HG03521 (cell line): ENCODE measurements at regions not wholly inside any gene's neighbourhood (a gene's known extent, or its start where the extent isn't known, plus 50 kb on each side); places are given as distances from the start of the nearest gene placed in this dataset.
"Not testable (repeated sequence)": the region's sequence is repeated elsewhere in the genome, so short reads cannot be mapped to it uniquely, and the experiment has no call there.

Experiments
- ATAC-seq: cut with Tn5 transposase; IDR thresholded peaks from one replicate; pipeline ENCODE4 v1.9.1; 2021; ENCODE audit warnings: mild to moderate bottlenecking, moderate library complexity; ENCODE audit not compliant: unreplicated experiment

DNA sequence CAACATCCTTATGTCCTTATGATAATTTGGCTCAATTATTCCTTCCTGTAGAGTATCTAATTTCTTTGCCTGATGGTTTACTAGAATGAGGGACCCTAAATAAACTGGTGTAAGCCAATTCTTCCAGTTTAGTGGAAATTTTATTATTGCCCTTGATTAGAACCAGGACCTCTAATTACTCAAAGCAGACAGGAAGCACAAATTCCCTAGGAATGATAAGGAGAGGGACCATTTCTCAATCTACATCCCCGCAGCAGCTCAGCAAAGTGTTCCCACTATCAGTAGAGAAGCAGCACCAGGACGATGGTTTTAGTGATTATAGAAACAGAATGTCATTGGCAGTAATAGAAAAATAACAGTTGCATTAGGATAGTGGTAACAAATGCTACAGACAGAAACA lies 97.1 kb downstream of the PLPPR4 start:
- no peak for ATAC-seq

DNA sequence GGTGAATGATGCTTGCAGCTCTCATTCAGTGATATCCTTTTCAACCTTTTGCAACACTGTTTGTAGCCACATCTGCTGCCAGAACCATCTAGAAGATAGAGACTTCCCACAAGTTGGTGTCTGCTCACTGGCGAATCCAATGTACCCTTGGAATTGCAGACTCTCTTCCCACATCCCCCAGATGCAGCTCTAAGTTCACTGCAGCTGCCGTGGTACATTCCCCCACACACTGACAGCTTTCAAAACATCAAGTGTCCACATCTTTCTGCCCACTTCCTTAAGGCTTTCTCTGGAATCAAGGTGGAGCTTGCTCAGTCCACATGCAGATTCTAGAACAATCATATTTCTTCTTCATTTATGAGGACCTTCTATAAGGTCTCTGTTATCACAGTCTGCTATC lies 99.2 kb downstream of the PLPPR4 start:
- ATAC-seq = no peak

DNA sequence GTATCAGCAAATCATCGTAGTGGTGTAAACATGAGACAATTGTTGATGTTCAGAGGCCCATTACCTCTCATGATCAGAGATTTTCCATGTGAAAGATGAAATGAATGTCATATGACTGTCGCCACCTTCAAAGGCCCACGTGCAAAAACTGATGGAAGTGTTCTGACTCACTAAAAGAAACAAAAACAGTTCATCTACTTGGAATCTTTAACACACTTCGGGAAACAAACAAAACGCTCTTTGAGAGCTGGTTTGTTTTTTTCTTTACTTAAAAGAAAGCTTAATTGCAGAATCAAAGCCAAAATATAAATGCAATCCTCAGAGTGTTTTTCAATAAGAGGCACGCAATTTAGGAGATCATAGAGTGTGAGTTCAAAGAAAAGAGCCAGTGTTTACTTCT lies 100.8 kb downstream of the PLPPR4 start:
- no peak for ATAC-seq

DNA sequence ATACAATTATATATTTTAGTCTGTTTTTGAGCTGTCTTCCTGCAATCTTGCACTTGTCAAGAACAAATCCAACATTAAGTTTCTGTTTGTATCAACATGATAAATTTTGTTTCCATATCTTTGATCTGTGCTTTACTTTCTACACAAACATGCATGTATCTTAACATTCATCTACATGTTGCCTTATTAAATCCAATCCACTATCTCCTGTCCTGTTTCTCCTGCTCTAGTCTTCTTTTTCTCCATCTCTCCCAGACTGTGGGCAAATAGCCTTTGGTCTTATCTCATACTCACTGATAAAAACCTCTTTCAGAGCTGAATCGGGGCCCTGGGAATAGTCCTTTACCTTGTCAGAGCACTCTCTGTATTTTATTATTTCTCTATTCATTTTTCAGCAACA lies 101.3 kb downstream of the PLPPR4 start:
- no peak for ATAC-seq

GRCh38 chr1:99369154-99369553 lies 104.9 kb downstream of the PLPPR4 start:
- ATAC-seq = no peak

GRCh38 chr1:99370476-99370875 lies 106.2 kb downstream of the PLPPR4 start:
- no peak for ATAC-seq

DNA sequence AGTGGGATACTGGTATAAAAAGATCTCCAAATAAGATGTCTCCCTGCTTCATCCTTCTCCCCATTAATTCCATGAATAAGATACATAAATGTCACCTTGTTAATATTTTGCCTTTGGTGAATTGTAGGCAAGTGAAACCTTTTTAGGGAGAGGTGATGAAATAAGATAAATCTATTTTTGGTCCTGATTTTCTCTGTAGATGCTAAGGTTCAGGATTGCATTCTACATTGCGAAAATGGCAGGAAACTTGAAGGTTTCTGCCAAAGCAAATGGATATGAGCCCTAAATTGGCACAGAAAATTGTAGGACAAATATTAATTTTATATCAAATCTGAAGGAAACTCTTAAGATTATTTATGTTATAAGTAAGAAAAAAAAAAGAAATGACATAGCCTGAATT lies 107.1 kb downstream of the PLPPR4 start:
- ATAC-seq = no peak

DNA sequence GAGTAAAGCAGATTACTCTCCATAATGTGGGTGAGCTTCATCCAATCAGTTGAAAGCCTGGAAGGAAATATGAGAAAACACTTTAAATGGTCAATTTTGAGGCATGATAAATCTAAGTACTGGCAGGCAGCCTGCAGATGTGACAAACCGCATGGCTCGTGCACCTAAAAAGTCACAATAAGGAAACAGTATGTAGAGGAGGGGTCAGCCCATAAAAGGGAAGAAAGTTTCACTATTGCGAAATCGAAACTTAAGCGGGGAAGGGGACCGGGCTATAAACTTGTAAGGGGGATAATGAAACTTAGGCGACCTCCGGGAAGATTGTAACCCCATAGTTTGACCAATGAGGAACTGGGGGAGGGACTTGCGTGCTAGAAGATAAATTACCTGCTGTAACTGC lies 109.8 kb downstream of the PLPPR4 start:
- ATAC-seq = no peak

- ATAC-seq = not testable (repeated sequence)
Measured at GRCh38 chr1:99374693-99375092, 110.4 kb downstream of the PLPPR4 start.

DNA sequence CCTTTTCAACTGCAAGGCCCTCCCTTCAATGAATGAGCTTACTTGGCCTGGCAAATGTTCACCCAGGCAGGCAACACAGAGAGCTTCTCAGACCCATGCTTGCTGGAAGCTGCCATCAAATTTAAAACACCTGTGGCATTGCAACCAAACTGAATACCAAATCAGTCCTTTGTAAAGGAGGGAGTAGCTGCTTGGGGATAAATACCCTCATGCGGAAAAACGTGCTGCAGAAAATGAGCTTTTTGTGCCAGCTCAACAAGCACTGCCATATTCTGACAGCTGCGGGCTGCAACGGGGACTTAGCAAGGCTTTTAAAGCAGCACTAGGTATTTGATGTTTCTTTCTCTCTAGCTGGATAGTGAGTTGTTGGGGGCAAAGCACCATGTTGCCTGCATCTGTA lies 119.7 kb downstream of the PLPPR4 start:
- no peak for ATAC-seq

DNA sequence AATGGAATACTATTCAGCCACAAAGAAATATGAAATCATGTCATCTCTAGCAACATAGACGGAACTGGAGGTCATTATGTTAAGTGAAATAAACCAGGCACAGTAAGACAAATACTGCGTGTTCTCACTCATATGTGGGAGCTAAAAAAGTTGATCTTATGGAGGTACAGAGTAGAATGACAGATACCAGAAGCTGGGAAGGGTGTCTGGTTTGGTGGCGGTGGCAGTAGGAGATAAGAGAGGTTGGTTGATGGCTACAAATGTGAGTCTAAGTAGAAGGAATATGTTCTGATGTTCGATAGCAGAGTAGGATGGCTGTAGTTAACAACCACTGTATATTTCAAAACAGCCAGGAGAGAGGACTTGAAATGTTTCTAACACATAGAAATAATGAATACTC lies 121.6 kb downstream of the PLPPR4 start:
- ATAC-seq = no peak

GRCh38 chr1:99396389-99396788 lies 132.1 kb downstream of the PLPPR4 start:
- no peak for ATAC-seq

GRCh38 chr1:99397029-99397428 lies 132.7 kb downstream of the PLPPR4 start:
- ATAC-seq = no peak

DNA sequence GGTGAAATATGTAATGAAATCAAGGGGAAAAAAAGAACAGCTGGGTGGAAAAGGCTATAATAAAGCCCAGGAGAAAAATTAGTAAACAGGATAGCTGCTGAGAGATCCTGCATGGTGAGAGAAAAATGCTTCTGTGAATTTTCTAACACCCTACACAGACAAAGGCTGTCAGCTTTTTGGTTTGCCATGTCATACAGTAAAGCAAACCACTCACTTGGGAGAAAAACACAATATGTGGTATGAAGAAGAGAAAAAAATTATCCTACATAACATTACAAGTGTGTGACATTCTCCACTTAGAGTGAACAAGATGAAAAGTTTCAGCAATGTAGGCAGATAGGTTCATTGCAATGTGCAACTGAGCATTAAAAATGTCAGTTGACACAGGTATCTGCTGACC lies 133.6 kb downstream of the PLPPR4 start:
- no peak for ATAC-seq

GRCh38 chr1:99401556-99401955 lies 137.3 kb downstream of the PLPPR4 start:
- ATAC-seq = not testable (repeated sequence)

DNA sequence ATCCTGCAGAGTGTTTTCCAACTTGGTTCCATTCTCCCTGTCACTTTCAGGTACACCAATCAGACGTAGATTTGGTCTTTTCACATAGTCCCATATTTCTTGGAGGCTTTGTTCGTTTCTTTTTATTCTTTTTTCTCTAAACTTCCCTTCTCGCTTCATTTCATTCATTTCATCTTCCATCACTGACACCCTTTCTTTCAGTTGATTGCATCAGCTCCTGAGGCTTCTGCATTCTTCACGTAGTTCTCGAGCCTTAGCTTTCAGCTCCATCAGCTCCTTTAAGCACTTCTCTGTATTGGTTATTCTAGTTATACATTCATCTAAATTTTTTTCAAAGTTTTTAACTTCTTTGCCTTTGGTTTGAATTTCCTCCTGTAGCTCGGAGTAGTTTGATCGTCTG lies 140.1 kb downstream of the PLPPR4 start:
- ATAC-seq = not testable (repeated sequence)

DNA sequence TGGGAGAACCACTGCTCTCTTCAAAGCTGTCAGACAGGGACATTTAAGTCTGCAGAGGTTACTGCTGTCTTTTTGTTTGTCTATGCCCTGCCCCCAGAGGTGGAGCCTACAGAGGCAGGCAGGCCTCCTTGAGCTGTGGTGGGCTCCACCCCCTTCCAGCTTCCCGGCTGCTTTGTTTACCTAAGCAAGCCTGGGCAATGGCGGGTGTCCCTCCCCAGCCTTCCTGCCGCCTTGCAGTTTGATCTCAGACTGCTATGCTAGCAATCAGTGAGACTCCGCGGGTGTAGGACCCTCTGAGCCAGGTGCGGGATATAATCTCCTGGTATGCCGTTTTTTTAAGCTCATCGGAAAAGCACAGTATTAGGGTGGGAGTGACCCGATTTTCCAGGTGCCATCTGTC lies 141.0 kb downstream of the PLPPR4 start:
- ATAC-seq = not testable (repeated sequence)

DNA sequence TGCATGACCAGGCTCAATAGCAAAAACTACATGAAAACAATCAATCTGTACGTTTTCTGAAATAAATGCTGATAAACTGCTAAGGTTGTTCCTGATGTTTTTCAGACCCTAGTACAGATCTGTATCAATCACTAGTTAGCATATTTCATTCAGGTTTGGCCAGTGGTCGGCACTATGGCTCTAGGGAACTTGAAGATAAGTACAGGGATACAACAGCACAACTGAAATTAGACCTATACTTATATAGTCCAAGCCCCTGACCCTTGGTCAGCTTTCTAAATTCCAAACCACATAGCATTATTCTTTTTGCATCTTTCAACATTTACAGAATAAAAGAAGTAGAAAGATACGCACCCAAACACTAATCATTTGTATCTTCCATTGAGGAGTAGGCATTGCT lies 142.7 kb downstream of the PLPPR4 start:
- no peak for ATAC-seq

DNA sequence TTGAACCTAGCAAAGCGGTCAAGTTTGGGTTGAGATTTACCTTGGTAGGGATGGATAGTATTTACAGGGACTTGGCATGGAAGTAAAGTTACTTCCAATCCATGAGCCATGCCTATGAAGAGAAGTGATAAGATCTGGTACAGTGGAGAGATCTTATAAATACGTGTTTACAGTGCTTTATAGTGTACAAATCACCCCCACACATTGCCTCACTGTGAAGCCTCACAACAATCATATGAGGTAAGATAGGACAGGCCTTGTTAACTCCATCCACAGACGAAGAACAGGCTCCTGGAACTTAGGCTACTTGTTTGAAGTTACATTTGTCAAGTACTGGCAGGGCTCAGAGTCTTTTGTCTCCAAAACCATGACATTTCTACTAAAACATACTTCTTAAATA lies 159.8 kb downstream of the PLPPR4 start:
- ATAC-seq = no peak

- no peak for ATAC-seq
Measured at GRCh38 chr1:99429754-99430153, 165.5 kb downstream of the PLPPR4 start.

DNA sequence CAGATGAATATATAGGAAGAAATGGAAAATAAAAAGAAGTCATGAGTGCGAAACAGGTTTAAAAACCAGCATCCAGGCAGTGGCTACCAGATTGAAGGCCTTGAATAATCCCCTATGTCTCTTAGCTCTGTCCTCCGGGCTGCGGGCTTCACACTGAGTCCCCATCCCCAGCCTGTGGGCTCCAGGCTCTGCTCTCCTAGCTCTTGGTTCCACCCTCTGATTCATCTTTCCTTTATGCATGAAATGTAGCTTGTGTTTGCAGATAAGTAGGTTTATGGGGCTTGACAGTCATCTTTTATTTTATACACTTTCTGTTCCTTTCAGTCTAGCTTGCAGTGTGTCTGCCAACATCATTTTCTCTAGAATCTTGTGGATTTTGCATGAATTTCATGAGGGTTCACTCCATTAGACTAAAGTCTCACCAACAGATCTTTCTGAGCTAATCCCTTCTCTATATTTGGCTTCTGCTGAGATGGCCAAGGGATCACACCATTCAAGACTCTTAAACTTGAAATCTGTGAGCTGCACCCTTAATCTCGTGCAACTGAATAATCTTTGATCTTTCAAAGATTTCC lies 174.5 kb downstream of the PLPPR4 start:
- ATAC-seq = no peak

GRCh38 chr1:99439433-99440075 lies 175.3 kb downstream of the PLPPR4 start:
- ATAC-seq = no peak
